ENCODE measurements at regions not wholly inside any gene's neighbourhood (a gene's known extent, or its start where the extent isn't known, plus 50 kb on each side); places are given as distances from the start of the nearest gene placed in this dataset.

- TF ChIP-seq CTCF (IDR thresholded peaks at IDR 0.05) (no peak), POLR2A (IDR thresholded peaks at IDR 0.05) (no peak)
Observed at GRCh38 chrX:116384406-116384954, 51.9 kb upstream of the SLC6A14 start.
